ENCODE measurements at regions not wholly inside any gene's neighbourhood (a gene's known extent, or its start where the extent isn't known, plus 50 kb on each side); places are given as distances from the start of the nearest gene placed in this dataset.
"Not testable (repeated sequence)": the region's sequence is repeated elsewhere in the genome, so short reads cannot be mapped to it uniquely, and the experiment has no call there.

- H3K27ac Mint-ChIP-seq, result no peak overlapping the region
Observed at GRCh38 chrX:53883196-53883595, 161.1 kb downstream of the PHF8 start.

GRCh38 chrX:53882331-53882730 lies 161.9 kb downstream of the PHF8 start:
- Mint-ChIP-seq H3K4me1 (no peaks in the 10 kb centered on the region), H3K27me3 (peaks cover 4 to 17% (median 11%) of the 10 kb centered on the region in 3 donors), H3K36me3 (no peaks in the 10 kb centered on the region), H3K9me3 (peaks cover 0 to 20% (median 4%) of the 10 kb centered on the region in 7 donors), H3K27ac (no peak overlapping the region), H3K4me3 (no peak overlapping the region)
- DNase-seq (no peak), ATAC-seq (ENCODE audit: low read depth in 2 of 2) (no peak)

More at GRCh38 chrX:53883196-53883595, 161.1 kb downstream of the PHF8 start:
- Mint-ChIP-seq H3K4me3 (no peak overlapping the region), H3K9me3 (peaks cover 0 to 14% (median 0%) of the 10 kb centered on the region in 7 donors), H3K27me3 (peaks cover 3 to 17% (median 11%) of the 10 kb centered on the region in 3 donors), H3K4me1 (no peaks in the 10 kb centered on the region), H3K36me3 (no peaks in the 10 kb centered on the region)
- no peak for DNase-seq
- ATAC-seq (ENCODE audit: low read depth in 2 of 2), result no peak

GRCh38 chrX:53880786-53881185 lies 163.5 kb downstream of the PHF8 start:
- not testable (repeated sequence) for ATAC-seq (ENCODE audit: low read depth in 2 of 2); DNase-seq; H3K36me3 Mint-ChIP-seq; H3K4me3 Mint-ChIP-seq; H3K4me1 Mint-ChIP-seq; H3K27ac Mint-ChIP-seq
- peaks cover 0 to 28% (median 10%) of the 10 kb centered on the region in 7 donors for H3K9me3 Mint-ChIP-seq
- H3K27me3 Mint-ChIP-seq, result peaks cover 4 to 11% (median 11%) of the 10 kb centered on the region in 3 donors

GRCh38 chrX:53859890-53860289 lies 173.4 kb upstream of the HUWE1 start:
- Mint-ChIP-seq H3K36me3 (no peaks in the 10 kb centered on the region), H3K4me1 (no peaks in the 10 kb centered on the region), H3K9me3 (peaks cover 0 to 10% (median 5%) of the 10 kb centered on the region in 7 donors), H3K27ac (no peak overlapping the region), H3K27me3 (peaks cover 5 to 39% (median 19%) of the 10 kb centered on the region in 3 donors), H3K4me3 (no peak overlapping the region)
- DNase-seq (no peak), ATAC-seq (ENCODE audit: low read depth in 2 of 2) (no peak)

- no peak overlapping the region for H3K4me3 Mint-ChIP-seq
- peak in 1 of 2 donors; percentile 35 for ATAC-seq (ENCODE audit: low read depth in 2 of 2)
- H3K9me3 Mint-ChIP-seq, result peaks cover 0 to 2% (median 0%) of the 10 kb centered on the region in 7 donors
- H3K27me3 Mint-ChIP-seq, result no peaks in the 10 kb centered on the region
- H3K36me3 Mint-ChIP-seq, result no peaks in the 10 kb centered on the region
- H3K4me1 Mint-ChIP-seq, result no peaks in the 10 kb centered on the region
- H3K27ac Mint-ChIP-seq, result no peak overlapping the region
- DNase-seq, result peak; percentile 17
Observed at GRCh38 chrX:53831662-53832635, 145.4 kb upstream of the HUWE1 start.

GRCh38 chrX:53824686-53825085 lies 138.2 kb upstream of the HUWE1 start:
- H3K4me1 Mint-ChIP-seq, result no peaks in the 10 kb centered on the region
- no peaks in the 10 kb centered on the region for H3K27me3 Mint-ChIP-seq
- no peak for DNase-seq
- no peaks in the 10 kb centered on the region for H3K36me3 Mint-ChIP-seq
- H3K9me3 Mint-ChIP-seq, result peaks cover 0 to 3% (median 0%) of the 10 kb centered on the region in 7 donors
- ATAC-seq (ENCODE audit: low read depth in 2 of 2), result no peak
- H3K27ac Mint-ChIP-seq, result no peak overlapping the region
- H3K4me3 Mint-ChIP-seq, result no peak overlapping the region

- DNase-seq; ATAC-seq (ENCODE audit: low read depth in 2 of 2); H3K27me3 Mint-ChIP-seq; H3K4me1 Mint-ChIP-seq; H3K4me3 Mint-ChIP-seq; H3K36me3 Mint-ChIP-seq; H3K9me3 Mint-ChIP-seq; H3K27ac Mint-ChIP-seq: not testable (repeated sequence)
Observed at GRCh38 chrX:53818115-53818514, 131.6 kb upstream of the HUWE1 start.

- peaks cover 0 to 4% (median 0%) of the 10 kb centered on the region in 7 donors for H3K9me3 Mint-ChIP-seq
- H3K4me1 Mint-ChIP-seq, result no peaks in the 10 kb centered on the region
- DNase-seq, result no peak
- ATAC-seq (ENCODE audit: low read depth in 2 of 2), result no peak
- H3K36me3 Mint-ChIP-seq, result no peaks in the 10 kb centered on the region
- no peaks in the 10 kb centered on the region for H3K27me3 Mint-ChIP-seq
- no peak overlapping the region for H3K4me3 Mint-ChIP-seq
- H3K27ac Mint-ChIP-seq, result peak overlapping the region in 1 of 6 donors; percentile 77
Observed at GRCh38 chrX:53817548-53817947, 131.0 kb upstream of the HUWE1 start.

- Mint-ChIP-seq H3K36me3 (no peaks in the 10 kb centered on the region), H3K27me3 (no peaks in the 10 kb centered on the region), H3K4me3 (no peak overlapping the region), H3K27ac (no peak overlapping the region), H3K4me1 (no peaks in the 10 kb centered on the region), H3K9me3 (peaks cover 0 to 4% (median 0%) of the 10 kb centered on the region in 7 donors)
- ATAC-seq (ENCODE audit: low read depth in 2 of 2) (no peak), DNase-seq (no peak)
Observed at GRCh38 chrX:53813670-53814440, 127.3 kb upstream of the HUWE1 start.

GRCh38 chrX:53798281-53798680 lies 111.8 kb upstream of the HUWE1 start:
- H3K27ac Mint-ChIP-seq, result no peak overlapping the region
- no peak overlapping the region for H3K4me3 Mint-ChIP-seq
- peaks cover 4 to 31% (median 10%) of the 10 kb centered on the region in 7 donors for H3K9me3 Mint-ChIP-seq
- DNase-seq (no peak), ATAC-seq (ENCODE audit: low read depth in 2 of 2) (no peak)
- H3K4me1 Mint-ChIP-seq, result no peaks in the 10 kb centered on the region
- H3K36me3 Mint-ChIP-seq, result peaks cover 0 to 5% of the 10 kb centered on the region in 2 donors
- H3K27me3 Mint-ChIP-seq, result peaks cover 0 to 22% (median 5%) of the 10 kb centered on the region in 3 donors

GRCh38 chrX:53795576-53795975 lies 109.1 kb upstream of the HUWE1 start:
- Mint-ChIP-seq H3K36me3 (peaks cover 0 to 5% of the 10 kb centered on the region in 2 donors), H3K27me3 (peaks cover 0 to 17% (median 5%) of the 10 kb centered on the region in 3 donors), H3K27ac (no peak overlapping the region), H3K4me3 (no peak overlapping the region), H3K4me1 (no peaks in the 10 kb centered on the region), H3K9me3 (peaks cover 1 to 22% (median 6%) of the 10 kb centered on the region in 7 donors)
- no peak for DNase-seq
- no peak for ATAC-seq (ENCODE audit: low read depth in 2 of 2)

- Mint-ChIP-seq H3K4me3 (no peak overlapping the region), H3K36me3 (no peaks in the 10 kb centered on the region), H3K27ac (no peak overlapping the region), H3K4me1 (no peaks in the 10 kb centered on the region), H3K9me3 (peaks cover 0 to 11% (median 1%) of the 10 kb centered on the region in 7 donors), H3K27me3 (peaks cover 0 to 14% (median 5%) of the 10 kb centered on the region in 3 donors)
- DNase-seq (no peak), ATAC-seq (ENCODE audit: low read depth in 2 of 2) (no peak)
Observed at GRCh38 chrX:53794181-53794580, 107.7 kb upstream of the HUWE1 start.

- ATAC-seq (ENCODE audit: low read depth in 2 of 2), result no peak
- Mint-ChIP-seq H3K4me1 (peaks cover 0 to 3% (median 0%) of the 10 kb centered on the region in 3 donors), H3K27ac (no peak overlapping the region), H3K9me3 (peaks cover 1 to 9% (median 6%) of the 10 kb centered on the region in 7 donors), H3K4me3 (no peak overlapping the region), H3K36me3 (peaks cover 0 to 8% of the 10 kb centered on the region in 2 donors), H3K27me3 (peaks cover 0 to 7% (median 0%) of the 10 kb centered on the region in 3 donors)
- DNase-seq, result no peak
Observed at GRCh38 chrX:53768865-53769264, 82.3 kb upstream of the HUWE1 start.
